T47D (cell line): ENCODE measurements at regions not wholly inside any gene's neighbourhood (a gene's known extent, or its start where the extent isn't known, plus 50 kb on each side); places are given as distances from the start of the nearest gene placed in this dataset.

Experiments used
- DNase-seq, 2 experiments: peaks; one replicate each; pipeline versions ENCODE4 v3.0.0 to v3.0.0-alpha.2; 2011 to 2012; ENCODE audit warnings: low read depth in 1 of 2, low spot score in 1 of 2
- JUND ChIP-seq: IDR thresholded peaks from 2 replicates; pipeline ENCODE4 v1.6.1; 2012; ENCODE audit warnings: low read depth
- in situ Hi-C: cut with HindIII; loops from 2 replicates; pipeline ENCODE4 v1.10.0; 2016; ENCODE audit warnings: low sequenced_read_pairs, low pct_unique_long_range_greater_than_20kb

DNA sequence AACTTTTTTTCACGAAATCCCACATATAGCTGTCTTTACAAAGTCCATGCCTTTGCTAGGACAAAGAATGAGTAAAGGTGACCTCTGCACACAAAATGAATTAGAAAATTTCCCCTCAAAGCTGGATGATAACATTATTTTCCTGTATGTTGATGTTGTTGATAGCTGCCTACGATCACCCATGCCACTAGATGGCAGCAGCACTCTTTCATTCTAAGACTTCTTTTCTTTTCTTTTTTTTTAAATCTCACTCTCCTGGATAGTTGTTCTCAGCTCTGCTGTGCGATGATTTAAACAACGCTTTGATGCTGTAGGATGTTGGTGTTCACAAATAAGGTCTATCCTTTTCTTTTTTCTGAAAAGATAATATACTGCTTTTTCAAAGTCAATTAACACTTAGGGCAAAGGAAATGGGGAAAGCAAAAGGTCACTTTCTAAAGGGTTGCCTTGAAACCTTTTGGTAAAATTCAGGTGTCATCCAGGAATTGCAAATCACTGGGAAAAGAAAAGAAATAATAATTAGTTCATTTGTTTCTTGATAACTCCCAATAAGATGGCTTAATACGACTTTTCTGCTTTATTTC, 266.8 kb downstream of the C4orf33 start:
- peak; percentile 11 to 76 for DNase-seq
- no peak for TF ChIP-seq JUND
- in situ Hi-C loops: no loop called here

DNA sequence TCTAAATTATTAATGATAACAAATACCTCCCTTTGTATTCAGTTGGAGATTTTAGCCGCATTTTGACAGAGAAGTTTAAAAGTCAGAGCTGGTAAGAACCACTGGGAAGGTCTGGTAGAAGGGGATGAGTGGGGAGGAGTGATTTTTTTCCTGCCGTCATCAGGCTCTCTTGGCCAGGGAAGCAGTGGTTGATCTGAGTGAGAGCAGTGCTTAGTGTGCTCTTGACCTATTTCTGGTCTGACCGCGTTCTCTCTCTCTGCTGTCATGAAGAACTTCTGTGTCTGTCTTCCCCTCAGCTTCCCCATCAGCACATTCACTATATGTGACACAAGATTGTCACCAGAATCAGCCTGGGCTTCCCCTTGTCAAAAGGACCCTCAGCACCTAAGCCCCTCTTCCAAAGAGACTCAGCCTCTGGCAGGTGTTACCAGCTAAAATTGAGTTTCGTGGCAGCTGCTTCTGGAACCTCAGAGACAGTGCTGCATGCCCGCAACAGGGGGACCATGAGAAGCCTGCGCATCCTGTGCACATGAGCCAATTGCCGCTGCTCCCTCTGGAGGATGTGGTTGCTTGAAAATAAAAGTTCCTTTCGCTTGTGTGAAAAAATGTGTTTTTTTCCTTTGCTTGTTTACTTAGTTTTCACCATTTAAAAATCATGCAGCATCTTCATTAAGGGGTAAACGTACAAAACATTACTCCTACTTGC, 268.9 kb downstream of the C4orf33 start:
- no peak for TF ChIP-seq JUND
- in situ Hi-C loops: no loop called here
- no peak for DNase-seq

DNA sequence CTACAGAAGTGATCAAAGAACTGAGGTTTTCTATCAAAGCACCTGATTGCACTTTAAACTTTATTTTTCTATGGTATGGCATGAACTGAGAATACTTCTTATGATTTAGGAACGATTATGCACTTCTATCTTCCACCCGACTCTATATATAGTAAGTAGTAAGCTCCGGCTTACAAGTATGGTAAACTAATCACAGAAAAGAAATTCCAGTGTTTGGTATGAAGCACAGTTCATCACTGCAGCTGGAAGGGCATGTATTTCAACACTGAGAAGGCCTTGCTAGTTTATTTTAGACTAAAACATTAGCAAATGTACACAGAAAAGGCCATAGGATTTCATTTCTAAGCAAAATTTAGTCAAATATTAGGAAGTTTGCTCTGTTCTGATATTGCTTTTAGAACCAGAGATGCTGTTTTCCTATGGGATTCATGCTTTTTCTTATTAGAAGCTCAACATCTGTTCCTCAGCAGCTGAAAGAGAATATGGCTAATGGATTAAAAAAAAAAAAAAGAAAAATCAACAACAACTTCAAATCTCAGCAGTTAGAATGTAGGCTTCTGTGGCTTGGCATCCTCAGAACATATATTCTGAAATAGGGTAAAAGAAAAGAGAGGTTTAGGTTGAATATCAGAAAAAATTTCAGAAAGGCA, 273.5 kb downstream of the C4orf33 start:
- in situ Hi-C loops: no loop called here
- no peak for TF ChIP-seq JUND
- no peak for DNase-seq

DNA sequence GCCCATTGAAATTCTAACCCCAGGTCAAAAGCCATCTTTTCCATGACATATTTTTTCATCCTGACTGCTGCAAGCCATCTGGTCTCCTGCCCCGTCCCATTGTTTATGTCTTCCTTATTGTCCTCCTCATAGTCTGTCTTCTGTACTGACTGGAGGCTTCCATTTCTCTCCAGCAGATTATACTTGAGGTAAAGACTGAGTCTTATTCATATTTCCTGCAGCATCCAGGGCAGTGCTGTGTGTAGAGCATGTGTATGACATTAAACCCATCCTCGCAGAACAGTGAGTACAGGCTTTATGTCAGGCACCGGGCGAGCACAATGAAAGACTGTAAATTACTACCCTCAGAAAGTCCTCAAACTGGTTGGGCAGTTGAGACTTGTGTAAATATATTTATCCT, 275.1 kb downstream of the C4orf33 start:
- peak in 1 of 2 experiments; percentile 34 for DNase-seq
- in situ Hi-C loops: no loop called here
- no peak for TF ChIP-seq JUND

DNA sequence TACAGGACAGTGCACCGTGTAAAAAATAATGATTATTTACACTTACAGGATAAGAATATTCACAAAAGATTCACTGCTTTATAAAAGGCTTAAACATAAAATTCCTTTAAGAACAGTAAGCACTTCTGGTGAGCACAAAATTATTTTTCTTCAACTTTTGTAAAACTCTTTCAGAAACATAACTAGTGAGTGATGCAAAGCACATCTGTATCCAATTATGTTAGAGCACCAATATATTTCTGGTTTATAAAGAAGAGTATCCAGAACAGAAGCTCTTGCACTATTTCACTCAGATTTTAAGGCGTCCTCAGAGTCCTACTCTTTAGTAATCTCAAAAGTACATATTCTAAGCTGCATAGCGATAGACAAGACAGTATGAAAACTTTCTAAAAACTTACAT, 276.0 kb downstream of the C4orf33 start:
- no peak for DNase-seq
- in situ Hi-C loops: no loop called here
- TF ChIP-seq JUND: no peak

DNA sequence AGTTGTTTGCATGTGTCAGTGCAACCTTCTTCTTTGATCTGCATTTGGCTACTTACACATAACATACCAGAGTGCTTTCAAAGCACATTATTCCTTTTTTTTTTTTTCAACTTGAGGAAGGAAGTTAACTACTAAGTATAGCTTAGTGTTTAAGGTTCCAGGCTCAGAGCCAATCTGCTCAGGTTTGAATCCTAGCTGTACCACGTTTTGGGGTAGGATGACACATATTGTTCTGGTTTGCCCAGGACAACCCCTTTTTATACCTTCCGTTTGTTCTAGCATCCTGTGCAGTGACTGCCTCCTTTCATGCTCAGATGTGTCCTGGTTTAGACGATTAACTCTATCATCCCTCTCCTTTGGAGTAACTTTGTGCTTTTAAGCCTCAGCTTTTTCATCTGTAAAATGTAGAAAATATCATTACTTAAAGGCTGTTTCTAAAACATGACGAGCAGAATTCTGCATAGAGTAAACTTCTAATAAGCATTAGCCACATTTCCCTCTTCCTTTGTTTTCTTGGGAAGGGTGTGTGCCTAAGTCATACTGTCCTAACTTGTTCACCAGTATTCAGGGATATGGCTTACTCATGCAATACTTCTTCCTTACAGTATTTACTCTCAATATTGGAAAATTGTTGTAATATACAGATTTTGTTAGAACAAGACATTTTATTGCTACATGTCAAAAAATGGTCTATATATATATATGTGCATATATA, 281.3 kb downstream of the C4orf33 start:
- TF ChIP-seq JUND: no peak
- no peak for DNase-seq
- in situ Hi-C loops: no loop called here

DNA sequence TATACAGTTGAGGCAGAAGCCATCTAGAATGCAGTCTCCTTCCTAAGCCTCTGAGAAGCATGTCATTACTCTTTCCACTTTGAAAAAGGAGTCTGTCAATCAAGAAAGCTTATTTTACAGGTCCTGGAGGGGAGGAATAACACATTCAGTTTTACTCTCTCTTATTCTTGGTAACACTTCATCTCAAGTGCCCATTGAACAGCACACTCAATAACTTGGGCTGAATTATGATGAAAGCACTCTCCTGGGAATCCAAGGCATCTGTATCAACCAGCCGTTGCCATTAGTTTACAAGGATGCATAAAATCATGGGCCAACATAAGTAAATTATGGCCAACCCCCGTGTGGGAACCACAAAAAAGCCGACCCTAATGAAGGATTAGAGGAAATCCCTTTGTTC, 282.4 kb downstream of the C4orf33 start:
- in situ Hi-C loops: no loop called here
- no peak for DNase-seq
- no peak for TF ChIP-seq JUND

DNA sequence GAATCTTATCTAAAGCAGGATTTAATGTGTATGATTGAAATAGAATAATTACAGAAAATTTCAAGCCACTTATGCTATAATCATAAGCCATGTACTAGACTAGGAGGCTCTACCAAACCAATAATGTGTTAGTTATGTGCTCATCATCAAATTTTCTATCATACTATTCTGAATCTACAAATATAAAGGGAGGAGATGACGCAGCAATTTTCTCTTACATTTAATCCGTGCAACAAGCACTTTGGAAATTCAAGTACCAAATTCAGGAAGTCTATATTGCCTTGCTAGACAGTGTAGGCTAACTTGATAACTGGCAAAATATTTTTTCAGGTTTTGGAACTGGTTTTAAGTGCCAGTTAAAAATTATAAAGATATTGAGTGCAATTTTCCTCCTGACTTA, 283.5 kb downstream of the C4orf33 start:
- no peak for TF ChIP-seq JUND
- no peak for DNase-seq
- in situ Hi-C loops: no loop called here

DNA sequence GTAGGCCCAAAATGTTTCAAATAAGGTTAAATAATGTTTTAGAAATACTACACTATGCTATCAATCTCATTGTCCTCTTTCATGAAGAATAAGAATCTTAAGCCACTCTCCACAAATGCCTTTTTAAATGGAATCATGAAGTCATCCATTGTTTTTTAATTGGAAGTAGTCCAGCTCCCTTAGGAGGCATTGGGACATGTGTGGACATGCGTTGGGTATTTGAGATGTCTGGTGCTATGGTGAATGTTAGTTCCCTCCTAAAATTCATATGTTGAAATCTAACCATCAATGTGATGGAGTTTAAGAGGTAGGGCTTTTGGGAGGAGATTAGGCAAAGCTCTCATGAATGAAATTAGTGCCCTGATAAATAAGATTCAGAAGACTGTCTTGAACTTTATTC, 289.0 kb downstream of the C4orf33 start:
- TF ChIP-seq JUND: no peak
- DNase-seq: no peak
- in situ Hi-C loops: no loop called here

DNA sequence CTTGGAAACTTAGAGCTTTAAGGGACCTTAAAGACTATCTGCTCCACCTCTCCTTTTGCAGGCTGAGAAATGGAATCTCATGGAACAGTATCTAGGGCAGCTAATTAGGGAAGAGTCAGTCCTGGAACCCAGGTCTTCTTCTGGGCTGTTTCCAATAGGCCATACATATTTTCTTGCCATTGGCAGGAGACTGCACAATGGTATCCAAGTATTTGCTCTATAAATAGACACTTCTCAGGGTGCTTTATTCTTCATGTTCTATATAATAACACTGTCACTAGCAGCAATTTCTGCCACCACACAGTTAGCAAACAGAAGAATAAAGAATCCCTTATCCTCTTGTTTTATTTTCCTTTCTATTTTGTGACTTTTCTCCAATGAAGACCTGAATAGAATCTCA, 291.7 kb downstream of the C4orf33 start:
- no peak for DNase-seq
- in situ Hi-C loops: no loop called here
- no peak for TF ChIP-seq JUND

DNA sequence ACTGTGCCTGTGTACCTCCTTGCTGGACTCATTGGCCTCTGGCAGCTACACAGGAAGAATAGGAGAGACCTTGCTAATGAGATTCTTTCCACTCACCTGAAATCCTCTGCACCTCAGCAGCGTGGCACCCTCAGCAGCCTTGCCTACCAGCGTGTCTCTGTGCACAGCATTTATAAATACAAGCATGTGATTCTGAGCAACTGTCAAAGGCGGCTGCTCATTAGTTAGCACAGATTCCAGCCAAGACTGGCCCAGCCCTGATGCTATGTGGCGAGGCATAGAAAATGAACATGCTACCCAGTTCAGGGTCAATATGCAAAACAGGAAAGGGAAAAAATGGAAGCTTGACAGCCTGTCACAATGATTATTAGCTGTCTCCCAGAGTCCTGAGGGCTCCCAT, 298.0 kb downstream of the C4orf33 start:
- in situ Hi-C loops: no loop called here
- no peak for TF ChIP-seq JUND
- no peak for DNase-seq

DNA sequence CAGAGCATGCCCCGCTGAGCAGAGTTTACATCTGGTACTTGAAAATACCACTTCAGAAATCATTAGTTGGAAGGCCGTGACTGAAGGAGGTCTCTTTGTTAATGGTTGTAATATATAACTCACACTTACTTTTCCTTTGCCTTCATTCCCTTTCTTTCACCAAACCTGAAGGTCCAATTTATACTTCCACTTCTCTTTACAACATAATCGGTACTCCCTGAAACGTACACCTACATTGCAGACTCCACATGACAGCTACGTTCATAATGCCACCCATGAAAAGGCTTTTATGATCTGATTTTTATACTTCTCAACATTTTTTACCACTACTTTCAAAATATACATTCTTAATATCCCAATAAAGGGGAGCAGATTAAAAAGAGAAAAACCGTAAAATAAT, 298.7 kb downstream of the C4orf33 start:
- no peak for TF ChIP-seq JUND
- DNase-seq: no peak
- in situ Hi-C loops: no loop called here

DNA sequence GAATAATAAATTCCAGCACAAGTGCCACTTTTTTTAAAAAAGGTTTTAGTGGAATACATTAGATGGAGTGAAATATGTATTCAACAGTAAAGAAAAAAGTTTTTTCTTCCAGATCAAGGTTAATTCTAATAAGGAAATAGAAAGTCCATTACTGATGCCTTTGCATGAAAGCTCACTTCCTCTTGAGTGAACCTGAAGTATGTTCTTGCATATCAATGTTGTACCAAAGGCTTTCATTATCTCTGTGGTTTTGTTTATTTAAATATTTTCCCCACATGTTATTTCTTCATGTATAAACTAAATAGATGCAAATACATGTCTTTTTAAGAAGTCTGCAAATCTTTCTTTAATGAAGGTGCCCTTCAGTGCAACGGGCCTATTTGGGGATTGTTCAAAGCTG, 307.9 kb downstream of the C4orf33 start:
- no peak for DNase-seq
- in situ Hi-C loops: no loop called here
- TF ChIP-seq JUND: no peak

DNA sequence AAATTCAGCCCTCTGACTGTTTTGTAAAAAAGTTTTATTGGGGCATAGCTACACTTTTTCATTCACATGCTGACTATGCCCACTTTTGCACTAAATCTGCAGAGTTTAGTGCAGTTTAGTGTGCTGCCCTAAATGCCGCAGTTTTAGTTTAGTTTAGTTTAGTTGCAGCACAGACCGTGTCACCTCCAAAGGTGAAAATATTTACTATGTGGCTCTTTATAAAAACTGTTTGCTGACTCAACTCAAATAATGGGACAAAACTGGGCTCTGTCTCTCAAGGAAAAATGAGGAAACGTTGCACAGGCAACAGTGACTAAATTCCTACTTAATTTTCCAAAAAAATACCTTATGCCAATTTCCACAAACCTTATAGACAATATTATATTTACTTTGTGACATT, 314.2 kb downstream of the C4orf33 start:
- DNase-seq: no peak
- in situ Hi-C loops: no loop called here
- TF ChIP-seq JUND: no peak
